COLO668 (cell line): ENCODE measurements at regions not wholly inside any gene's neighbourhood (a gene's known extent, or its start where the extent isn't known, plus 50 kb on each side); places are given as distances from the start of the nearest gene placed in this dataset.

ENCODE experiments used
- DNase-seq: peaks from one replicate; lab custom pipeline; 2025; ENCODE audit not compliant: unreplicated experiment; lab: John Stamatoyannopoulos, UW

DNA sequence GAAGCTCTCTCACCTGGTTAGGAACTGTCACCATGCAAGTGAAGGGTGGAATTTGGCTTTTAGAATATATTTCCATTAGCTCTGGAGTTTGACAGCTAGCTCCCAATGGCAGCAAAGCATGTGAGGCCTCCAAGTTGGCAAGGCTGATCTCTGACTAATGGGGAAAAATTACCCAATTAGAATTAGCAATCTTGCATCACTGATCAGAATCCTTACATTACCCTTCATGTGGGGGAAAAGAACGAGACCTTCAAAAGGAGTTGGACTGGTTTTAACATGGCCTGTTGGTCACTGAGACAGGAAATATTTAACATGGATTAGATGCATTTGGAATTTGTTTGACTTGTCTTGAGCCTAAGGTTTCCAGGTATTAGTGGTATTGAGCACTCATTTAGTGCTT lies 192.3 kb upstream of the GDNF start:
- DNase-seq, result no peak

DNA sequence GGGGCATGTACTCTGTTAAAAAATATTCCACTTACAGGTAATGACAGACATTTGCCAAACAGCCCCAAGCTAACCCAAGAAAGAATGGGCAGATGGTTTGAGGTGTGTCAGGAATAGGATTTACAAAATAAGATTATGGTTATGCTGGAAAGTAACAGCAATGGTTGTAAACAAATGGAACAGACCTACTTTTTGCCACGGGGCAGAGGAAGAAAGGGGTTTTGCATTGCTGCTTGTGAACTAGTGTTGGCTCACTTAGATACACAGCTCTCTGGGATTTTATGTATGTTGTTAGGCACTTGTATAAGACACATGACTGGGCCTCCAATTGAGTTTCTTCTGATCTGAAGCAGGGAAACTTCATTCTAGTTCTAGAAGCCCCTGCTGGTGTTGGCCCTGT lies 191.5 kb upstream of the GDNF start:
- DNase-seq, result no peak

DNA sequence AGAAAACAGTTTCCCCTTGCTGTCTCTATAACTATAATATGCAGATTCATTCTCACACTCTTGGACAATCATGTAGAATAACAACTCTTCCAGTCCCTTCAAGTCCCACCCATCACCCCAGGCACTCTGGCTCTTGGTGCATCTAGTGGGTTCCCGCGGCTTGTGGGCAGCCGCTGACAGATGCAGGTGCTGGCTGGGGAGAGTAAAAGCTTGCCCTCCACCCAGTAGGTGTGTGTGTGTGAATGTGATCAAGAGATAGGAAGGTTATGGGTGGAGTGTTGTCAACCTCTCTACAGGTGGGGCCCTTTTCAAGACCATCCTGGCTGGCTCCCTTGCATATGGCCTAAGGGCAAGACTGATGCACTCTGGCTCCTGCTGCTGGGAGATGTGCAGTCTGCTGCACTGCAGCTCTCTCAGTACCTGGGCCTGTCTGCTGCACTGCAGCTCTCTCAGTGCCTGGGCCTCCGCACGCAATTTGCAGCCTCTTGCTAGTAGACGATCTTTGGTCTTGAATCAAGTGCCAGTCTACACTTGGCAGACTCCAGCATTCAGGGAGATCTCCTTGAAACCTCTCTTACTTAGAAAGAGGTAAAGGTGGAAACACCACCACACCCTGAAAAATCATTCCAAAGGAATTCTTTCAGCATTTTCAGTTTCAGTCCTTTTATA lies 189.7 kb upstream of the GDNF start:
- DNase-seq, result no peak

DNA sequence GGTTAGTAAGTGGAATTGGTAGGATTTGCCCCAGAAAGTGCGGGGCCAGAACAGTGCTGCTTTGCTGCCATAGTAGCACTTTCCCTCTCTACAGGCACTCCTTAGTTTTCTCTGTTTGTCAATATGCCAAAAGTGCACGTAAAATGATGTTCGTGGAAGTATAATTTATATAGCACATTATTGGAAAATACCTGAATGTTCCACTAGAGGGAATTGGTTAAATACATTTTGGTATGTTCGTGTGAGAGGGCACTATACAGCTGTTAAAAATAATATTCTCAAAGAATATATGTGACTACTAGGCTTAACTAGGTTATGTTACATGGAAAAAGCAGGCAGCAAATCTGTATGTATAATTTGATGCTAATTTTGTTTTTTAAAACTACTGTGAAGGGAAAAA lies 184.0 kb upstream of the GDNF start:
- no peak for DNase-seq

DNA sequence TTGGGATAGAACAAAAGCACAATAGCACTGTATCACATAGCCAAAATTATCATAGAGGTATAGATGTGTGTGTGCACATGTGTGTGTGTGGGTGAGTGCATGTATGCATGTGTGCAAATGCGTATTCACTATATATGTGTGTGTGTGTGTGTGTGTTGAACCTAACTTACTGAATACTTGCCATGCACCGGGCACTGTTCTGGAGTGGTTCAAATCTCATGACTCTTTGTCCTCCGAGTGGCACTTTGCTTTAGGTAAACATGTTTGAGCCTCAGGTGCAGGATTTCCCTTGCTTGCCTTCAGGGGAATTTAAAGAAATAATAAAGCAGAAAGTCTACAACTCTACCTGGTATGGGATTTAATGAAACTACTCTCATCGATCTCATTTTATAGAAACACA lies 183.5 kb upstream of the GDNF start:
- no peak for DNase-seq

DNA sequence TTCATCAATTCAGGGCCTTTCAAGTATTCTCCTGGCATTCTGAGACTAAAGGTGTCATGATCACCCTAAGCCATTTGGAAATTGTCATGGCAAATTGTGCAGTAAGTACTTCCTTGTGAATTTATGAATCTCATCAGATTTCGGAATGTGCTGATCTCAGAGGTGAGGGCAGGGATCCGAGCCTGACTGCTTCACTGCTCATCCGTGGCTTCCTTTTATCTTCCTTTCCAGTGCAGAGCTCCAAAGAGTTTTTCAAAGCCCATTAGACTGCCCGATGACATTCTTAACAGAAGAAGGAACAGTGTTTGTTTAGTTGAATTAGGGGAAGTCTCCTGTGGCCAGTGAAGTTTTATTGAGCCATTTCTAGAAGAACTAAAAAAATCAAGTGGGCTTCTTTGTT lies 182.8 kb upstream of the GDNF start:
- no peak for DNase-seq

DNA sequence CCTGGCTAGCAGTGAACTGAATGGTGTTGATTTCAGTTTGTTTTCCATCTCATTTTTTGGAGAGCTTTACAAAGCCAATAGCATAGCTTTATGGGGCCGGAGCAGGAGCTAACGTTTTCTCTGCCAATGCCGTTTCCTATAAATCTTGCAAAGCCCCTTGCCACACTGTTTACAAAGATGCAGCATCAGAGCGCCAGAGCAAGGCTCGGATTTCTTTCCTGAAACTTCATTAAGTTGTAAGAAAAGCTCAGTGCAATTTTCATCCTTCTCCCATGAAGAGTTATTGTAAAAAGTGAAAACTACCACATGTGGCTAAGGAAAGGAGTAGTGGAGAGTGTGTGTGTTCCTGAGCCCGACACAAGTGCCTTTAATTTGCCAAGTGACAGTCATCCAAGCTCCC lies 178.2 kb upstream of the GDNF start:
- DNase-seq, result no peak

DNA sequence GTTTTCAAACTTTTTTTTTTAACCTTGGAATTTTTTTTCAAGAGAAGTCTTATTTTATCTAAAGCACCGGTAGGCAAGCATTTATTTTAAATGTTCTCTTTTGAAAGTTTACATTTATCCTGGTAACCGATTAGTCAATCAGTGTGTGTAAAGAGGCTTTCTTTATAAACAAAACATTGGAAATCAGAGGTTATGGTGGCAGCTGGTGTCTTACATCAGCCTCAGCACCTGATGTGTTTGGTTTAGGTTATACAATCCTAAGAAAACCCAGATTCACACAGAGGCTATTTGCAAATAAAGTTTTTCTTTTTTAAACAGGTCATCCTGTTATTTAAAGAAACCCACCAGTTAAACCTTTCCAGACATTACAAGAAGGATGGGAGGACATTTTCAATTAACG lies 173.3 kb upstream of the GDNF start:
- no peak for DNase-seq

DNA sequence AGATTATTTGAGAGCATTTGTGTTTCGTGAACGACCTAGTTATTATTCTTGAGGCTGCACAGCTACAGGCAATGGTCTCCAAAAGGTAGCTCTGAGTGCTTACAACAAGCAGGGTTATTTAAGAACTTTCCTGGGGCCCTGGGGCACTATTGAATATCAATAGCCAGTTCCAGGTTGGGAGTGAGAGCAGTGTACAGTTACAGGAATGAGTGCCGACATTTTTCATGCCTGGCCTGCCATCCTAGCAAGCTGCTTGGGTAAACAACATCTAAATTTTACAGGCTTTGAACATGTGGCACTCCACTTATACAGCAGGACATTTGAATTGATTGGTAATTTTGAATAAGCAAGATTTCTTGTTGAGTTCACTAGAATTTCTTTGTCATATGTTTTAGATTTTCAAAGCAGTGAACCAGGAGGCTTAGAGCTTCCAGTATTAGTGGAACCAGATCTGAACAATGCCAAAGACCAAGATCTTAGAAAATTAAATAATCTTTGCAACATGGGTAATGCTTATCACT lies 171.9 kb upstream of the GDNF start:
- peak; percentile 60 for DNase-seq

DNA sequence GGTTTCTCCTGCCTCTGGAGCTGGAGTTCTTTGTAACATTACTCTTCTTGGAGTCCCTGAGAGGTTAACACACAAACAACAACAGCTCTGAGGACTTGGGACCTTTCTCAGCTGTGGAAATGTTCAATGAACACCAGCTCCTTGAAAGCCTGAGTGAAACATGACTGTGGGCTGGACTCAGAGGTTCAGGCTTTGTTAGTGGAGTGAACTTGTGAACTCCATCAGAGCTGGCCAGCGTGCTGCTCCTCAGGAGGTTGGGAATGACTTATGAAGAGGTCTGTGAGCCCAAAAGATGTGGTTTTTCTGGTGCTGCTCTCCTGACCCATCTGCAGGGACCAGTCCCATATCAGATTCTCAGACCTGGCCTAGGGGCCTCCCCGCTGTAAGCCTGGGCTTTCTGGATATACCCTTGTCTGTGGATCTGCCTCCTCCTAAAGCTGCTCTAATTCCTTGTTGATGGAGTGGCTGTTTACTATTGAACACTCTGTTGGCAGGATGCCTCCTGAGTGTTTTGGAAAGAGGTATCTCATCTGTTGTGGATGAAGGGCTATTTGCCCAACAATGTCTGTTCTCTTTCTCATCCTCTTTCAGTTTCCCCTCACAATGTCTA lies 170.0 kb upstream of the GDNF start:
- no peak for DNase-seq

DNA sequence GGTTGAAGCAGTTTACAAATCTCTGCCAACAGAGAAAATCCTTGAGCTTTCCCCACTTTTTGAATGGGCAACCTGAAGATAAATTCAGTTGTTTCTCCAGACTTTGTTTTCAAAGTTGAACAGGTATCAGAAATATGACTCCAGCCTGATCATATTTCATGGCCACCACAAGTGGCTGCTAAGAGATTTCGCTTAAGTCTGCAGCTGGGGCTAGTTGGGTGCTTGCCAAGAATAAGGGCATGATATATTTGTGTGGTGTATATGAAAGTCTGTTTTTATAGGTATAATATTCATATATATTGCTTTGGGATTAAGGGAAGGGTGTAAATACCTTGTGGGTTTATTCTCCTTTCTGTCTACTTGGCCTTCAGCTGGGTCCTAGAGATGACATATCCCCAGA lies 168.4 kb upstream of the GDNF start:
- DNase-seq, result peak; percentile 91

DNA sequence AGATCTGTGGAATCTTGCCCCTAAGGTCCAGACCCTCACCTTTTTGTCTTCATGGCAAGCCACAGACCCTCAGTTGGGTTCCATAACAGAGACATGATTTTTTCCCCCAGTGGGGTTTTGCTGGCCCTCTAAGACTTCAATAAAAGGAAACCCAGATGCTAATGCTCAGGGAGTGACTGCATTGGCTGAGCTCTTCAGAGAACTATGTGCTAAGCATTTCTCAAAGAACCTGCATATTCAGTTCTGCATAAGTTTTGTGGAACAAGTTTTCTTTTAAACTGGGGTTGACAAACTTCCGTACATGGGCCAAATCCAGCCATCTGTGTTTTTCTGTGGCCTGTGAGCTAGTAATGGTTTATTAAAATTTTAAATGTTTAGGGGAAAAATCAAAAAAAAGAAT lies 159.8 kb upstream of the GDNF start:
- no peak for DNase-seq

DNA sequence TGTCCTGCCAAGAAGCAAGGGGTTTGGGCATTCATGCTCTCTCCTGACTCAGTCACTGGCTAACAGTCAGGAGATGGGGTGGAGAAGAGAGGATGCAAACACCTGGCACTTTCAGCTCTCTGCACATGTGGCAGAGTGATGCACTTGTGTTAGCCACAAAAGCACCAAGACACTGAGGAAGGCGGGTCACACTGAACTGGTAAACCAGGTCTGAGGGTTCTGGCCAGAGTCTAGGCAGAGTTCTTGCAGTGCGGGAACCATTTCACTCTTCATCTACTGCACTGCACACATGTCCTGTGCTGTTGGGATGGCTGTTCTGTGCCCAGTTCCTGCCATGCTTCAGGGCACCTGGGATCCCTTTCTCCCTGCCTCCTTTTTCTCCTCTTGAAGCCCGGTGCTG lies 157.1 kb upstream of the GDNF start:
- no peak for DNase-seq

DNA sequence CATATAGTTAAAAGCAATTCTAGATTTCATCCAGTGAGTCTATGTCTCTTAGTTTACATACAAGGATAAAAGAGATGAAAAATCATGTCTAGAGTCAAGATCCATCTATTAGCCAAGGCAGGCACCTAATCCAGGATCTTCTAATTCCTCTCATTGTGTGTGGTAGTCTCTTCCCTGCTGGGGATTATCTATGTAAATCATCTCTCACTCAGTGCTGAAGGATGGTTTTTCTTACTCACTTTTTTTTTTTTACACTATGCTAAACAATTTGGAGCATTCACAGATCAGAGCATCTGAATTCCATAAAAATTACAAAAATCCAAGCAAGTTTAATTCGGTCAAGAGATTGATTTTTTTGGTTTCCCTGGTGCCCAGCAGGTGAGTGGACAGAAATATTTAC lies 154.9 kb upstream of the GDNF start:
- no peak for DNase-seq

DNA sequence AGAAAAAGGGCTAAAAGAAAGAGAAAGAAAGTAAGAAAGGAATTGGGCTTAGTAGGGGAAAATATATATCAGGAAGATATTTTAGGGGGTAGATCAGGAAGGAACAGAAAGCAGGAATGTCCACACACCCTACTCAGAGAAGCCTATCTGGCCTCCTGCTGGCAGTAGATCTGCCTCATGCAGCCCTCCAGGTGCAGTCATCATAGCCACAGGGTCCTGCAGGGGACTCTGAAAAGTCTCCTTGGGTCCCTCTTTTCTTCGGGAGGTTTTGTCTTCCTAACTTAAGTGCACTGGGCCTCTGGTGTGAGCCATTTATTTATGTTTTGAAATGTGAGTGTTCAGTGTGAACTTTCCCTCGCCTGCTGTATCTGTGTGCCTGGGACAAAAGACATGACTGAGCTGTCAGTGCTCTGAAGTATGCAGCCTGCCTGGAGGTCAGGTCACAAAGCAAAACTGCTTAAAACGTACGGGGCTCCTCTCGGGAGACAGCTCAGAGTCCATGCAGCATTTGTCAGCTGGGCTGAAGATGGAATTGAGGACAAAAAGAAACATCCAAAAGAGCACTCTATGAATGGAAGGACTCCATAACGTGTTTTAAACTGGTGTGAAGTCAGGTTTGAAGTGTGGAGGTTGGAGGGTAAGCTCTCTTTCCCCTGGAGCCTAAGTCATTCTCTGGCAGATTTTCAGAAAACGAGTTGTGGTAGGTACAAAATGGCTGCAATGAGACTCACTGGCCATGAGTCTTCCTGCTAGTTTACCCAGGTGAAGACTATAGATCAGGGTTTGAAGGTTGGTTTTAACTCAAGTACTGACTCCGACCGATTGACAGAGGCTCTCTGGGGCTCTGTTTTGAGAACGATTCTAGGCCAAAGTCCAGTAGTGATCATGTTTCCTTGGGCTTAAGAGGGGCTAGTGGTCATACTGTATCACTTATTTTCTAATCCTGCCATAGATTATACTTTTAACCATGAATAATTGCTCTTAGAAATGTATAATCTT lies 151.8 kb upstream of the GDNF start:
- no peak for DNase-seq

DNA sequence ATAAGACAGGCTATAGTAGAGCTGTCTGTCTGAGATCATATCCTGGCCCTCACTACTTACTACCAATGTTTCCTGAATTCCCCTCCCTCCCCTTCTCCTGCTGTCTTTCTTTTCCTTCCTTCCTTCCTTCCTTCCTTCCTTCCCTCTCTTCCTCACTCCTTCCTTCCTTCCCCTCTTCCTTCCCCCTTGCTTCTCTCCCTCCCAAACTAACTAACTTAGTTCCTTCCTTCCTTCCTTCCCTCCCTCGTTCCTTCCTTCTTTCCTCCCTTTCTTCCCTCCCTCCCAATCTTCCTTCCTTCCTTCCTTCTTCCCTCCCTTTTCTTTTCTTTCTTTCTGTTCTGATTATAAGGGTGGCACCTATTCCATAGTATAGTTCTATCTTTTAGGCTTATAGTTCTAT lies 150.0 kb upstream of the GDNF start:
- no peak for DNase-seq

DNA sequence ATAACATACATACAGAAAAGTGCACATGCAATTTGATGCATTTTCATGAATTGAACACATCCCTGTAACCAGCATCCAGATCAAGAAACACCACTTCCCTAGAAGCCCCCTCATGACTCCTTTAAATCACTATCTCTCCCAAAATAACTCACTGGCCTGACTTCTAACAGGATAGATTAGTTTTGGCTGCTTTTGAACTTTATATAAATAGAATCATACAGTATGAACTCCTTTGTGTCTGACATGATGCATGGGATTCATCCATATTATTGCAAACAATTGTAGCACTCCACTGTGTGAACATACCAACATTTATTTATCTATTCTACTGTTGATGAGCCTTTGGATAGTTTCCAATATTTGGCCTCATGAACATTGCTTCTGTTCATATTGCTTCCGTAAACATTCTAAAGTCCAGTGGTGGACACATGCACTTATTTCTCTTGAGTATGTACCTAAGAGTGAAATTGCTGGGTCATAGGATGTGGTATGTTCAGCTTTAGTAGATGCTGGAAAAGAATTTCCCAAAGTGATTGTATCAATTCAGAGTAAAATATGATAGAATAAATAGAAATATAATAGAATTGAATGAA lies 148.7 kb upstream of the GDNF start:
- no peak for DNase-seq

DNA sequence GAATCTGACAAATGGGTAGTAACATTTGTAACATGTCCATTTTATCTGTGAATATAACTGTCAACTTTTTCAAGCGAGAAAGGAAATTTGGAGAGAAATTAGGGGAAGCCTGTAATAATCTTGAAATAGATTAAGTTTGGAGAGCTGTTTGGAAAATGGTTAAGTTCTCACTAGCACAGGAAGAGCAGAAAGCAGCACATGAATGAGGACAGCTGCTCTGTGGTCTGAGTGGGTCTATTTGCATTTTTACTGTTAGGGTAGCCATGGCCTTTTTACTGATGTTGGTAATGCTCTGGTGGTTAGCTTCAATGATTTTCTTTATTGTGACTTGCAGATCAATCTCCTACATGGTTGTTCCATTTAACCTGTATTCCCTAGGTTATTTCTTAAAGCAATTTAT lies 144.5 kb upstream of the GDNF start:
- no peak for DNase-seq

DNA sequence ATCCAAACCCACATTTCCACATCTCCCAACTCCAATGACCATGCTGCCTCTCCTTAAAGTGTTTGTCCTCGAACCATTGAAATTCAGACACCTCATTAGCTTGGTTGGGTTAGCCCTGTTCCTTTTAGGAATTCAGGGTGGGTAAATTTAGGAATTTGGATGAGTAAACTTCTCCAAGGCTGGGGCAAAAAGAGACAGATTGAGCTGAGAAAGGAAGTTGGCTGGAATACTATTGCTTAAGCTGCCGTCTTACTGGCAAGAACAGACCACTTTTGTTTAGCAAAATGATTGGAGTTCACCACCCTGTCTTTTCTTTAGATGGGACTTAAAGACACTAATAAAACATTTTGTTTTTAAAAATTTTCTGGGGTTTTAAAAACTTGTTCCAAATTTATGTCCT lies 143.6 kb upstream of the GDNF start:
- no peak for DNase-seq

DNA sequence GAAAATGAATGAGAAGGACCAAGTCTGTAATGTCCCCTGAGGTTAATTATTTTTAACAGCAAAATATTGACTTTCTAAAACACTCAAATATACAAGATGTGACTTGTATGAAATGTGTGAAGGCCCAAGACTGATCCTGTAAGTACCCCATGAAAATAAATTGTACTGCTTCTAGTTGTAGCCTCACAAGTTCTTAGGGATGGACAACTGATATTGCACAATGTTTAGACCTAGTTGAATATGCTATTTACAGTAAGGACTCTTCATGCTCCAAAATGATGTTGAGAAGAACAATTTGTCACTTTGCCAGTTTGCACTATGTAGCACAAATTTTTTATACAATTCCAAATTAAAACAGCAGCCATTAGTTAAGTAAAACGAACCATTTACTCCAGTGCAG lies 139.7 kb upstream of the GDNF start:
- DNase-seq, result no peak

DNA sequence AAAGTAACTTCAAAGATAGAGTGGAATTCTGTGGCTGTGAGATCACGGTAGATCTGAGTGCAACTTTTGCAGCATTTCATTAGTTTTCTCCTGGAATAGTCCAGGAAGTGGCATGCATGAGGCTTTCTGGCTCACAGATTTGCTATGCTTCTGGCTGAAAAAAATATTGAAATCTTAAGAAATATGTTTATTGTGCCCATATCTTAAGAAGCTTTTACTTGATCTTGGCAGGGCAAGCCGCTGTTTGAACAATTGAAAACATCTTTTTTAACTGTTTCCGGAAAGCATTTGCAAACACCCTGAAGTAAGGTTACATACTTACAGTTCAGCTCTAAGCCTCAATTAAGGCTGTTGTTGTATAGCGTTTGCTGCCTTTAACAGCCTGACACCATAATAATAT lies 135.7 kb upstream of the GDNF start:
- no peak for DNase-seq
